Dermis microvascular lymphatic vessel endothelial cell (primary cell): ENCODE measurements at regions not wholly inside any gene's neighbourhood (a gene's known extent, or its start where the extent isn't known, plus 50 kb on each side); places are given as distances from the start of the nearest gene placed in this dataset.
A peak's percentile ranks its signal among the peaks of the same experiment; 100 is the strongest.

Experiments used
- DNase-seq, 2 donors: peaks; one replicate each; pipeline versions ENCODE4 v3.0.0 to v3.0.0-alpha.2; 2010; ENCODE audit warnings: low read depth in 2 of 2

- DNase-seq = no peak
Measured at GRCh38 chr6:144722925-144723324, 437.8 kb downstream of the UTRN start.

GRCh38 chr6:144723431-144723830 is 438.3 kb downstream of the UTRN start:
- no peak for DNase-seq

GRCh38 chr6:144724818-144725217 is 439.7 kb downstream of the UTRN start:
- DNase-seq = no peak

GRCh38 chr6:144725736-144726522 is 440.8 kb downstream of the UTRN start:
- no peak for DNase-seq

- DNase-seq = no peak
Measured at GRCh38 chr6:144728804-144729203, 443.7 kb downstream of the UTRN start.

GRCh38 chr6:144729502-144729901 is 444.4 kb downstream of the UTRN start:
- no peak for DNase-seq

GRCh38 chr6:144730088-144730645 is 445.0 kb downstream of the UTRN start:
- no peak for DNase-seq

GRCh38 chr6:144731229-144731628 is 446.1 kb downstream of the UTRN start:
- no peak for DNase-seq

- no peak for DNase-seq
Measured at GRCh38 chr6:144736763-144737162, 451.6 kb downstream of the UTRN start.

- DNase-seq = no peak
Measured at GRCh38 chr6:144737998-144738397, 452.9 kb downstream of the UTRN start.

GRCh38 chr6:144739873-144740272 is 454.7 kb downstream of the UTRN start:
- no peak for DNase-seq

- DNase-seq = no peak
Measured at GRCh38 chr6:144741659-144742058, 456.5 kb downstream of the UTRN start.

GRCh38 chr6:144742779-144743178 is 457.6 kb downstream of the UTRN start:
- DNase-seq = no peak

- no peak for DNase-seq
Measured at GRCh38 chr6:144744720-144745119, 459.6 kb downstream of the UTRN start.

GRCh38 chr6:144745439-144745838 is 460.3 kb downstream of the UTRN start:
- no peak for DNase-seq

GRCh38 chr6:144746902-144747469 is 461.9 kb downstream of the UTRN start:
- DNase-seq = no peak

GRCh38 chr6:144749263-144749662 is 464.1 kb downstream of the UTRN start:
- DNase-seq = no peak

- DNase-seq = no peak
Measured at GRCh38 chr6:144753023-144753705, 468.0 kb downstream of the UTRN start.

GRCh38 chr6:144756469-144756868 is 471.3 kb downstream of the UTRN start:
- peak in 1 of 2 donors; percentile 11 for DNase-seq

- DNase-seq = no peak
Measured at GRCh38 chr6:144757299-144757698, 472.2 kb downstream of the UTRN start.

- DNase-seq = no peak
Measured at GRCh38 chr6:144757730-144758129, 472.6 kb downstream of the UTRN start.

- peak in 1 of 2 donors; percentile 50 for DNase-seq
Measured at GRCh38 chr6:144758602-144759001, 473.5 kb downstream of the UTRN start.
